Activated CD4-positive, alpha-beta T cell treated with anti-CD3 and anti-CD28 coated beads, Interleukin-2, amount 10 ng/mL, durations not matched to agents 7 days and 5 days (primary cell): ENCODE measurements at regions not wholly inside any gene's neighbourhood (a gene's known extent, or its start where the extent isn't known, plus 50 kb on each side); places are given as distances from the start of the nearest gene placed in this dataset.
"Not testable (repeated sequence)": the region's sequence is repeated elsewhere in the genome, so short reads cannot be mapped to it uniquely, and the experiment has no call there.

Experiments
- CTCF ChIA-PET: fragments of 350-600 bp; sonication (Branson Sonifier 250); formaldehyde crosslinking; loops from one replicate; lab custom pipeline; 2021; ENCODE audit warnings: antibody characterized with exemption; lab: Charles Lee
- POLR2A ChIA-PET: fragments of 350-600 bp; sonication (Branson Sonifier 250); formaldehyde crosslinking; loops from one replicate; lab custom pipeline; 2021; ENCODE audit warnings: antibody characterized with exemption; lab: Charles Lee
- DNase-seq: peaks from one replicate; pipeline ENCODE4 v3.0.0-alpha.2; 2020
- H3K27ac Mint-ChIP-seq: one replicate; pipeline ENCODE4 v1.8.0; 2021; ENCODE audit warnings: mild to moderate bottlenecking, moderate library complexity, mixed read lengths
- H3K27me3 Mint-ChIP-seq: one replicate; pipeline ENCODE4 v1.8.0; 2021; ENCODE audit warnings: mixed read lengths
- H3K36me3 Mint-ChIP-seq: one replicate; pipeline ENCODE4 v1.8.0; 2021; ENCODE audit warnings: low read depth, mixed read lengths
- H3K4me1 Mint-ChIP-seq: one replicate; pipeline ENCODE4 v1.8.0; 2021; ENCODE audit warnings: mixed read lengths
- H3K4me3 Mint-ChIP-seq: one replicate; pipeline ENCODE4 v1.8.0; 2021; ENCODE audit warnings: mild to moderate bottlenecking, moderate library complexity, mixed read lengths
- H3K9me3 Mint-ChIP-seq: one replicate; pipeline ENCODE4 v1.8.0; 2021; ENCODE audit warnings: mixed read lengths

DNA sequence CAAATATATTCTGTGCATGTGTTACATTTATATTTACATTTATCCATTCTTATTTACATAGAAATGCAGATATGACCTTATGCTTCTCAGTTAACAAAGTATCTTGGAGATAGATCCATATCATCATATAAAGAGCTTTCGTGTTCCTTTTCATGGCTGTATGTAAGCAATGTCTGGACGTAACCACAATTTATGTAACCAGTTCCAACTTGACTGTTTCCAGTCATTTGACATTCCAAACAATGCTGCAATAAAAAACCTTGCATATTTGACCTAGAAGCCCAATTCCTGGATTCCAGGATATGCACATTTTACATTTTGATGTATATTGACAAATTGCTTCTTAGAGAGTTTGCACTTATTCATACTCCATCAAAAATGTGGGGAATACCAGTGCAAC, 113.7 kb upstream of the F13A1 start:
- no peak for DNase-seq
- POLR2A ChIA-PET = no interaction called here
- CTCF ChIA-PET = no interaction called here
- Mint-ChIP-seq H3K27ac (no peak overlapping the region), H3K4me1 (no peaks in the 10 kb centered on the region), H3K9me3 (no peaks in the 10 kb centered on the region), H3K36me3 (no peaks in the 10 kb centered on the region), H3K27me3 (peaks cover 20% of the 10 kb centered on the region), H3K4me3 (no peak overlapping the region)

DNA sequence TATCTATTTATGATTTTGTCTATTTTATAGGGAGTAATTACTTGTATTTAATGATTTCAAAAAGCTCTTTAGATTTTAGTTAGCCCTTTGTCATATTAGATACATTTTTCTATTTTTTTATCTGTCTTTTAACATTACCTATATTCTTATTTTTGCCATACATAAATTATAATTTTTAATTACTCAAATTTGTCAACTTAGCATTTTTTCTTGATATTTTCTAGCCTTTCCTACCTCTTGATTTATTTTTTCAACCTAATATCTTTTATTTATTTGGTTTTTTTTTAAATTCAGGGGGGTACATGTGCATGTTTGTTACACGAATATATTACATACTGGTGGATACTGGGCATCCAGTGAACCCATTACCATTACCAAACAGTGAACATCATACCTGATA, 114.3 kb upstream of the F13A1 start:
- Mint-ChIP-seq H3K9me3 (no peaks in the 10 kb centered on the region), H3K27ac (no peak overlapping the region), H3K4me3 (no peak overlapping the region), H3K36me3 (no peaks in the 10 kb centered on the region), H3K27me3 (peaks cover 19% of the 10 kb centered on the region), H3K4me1 (no peaks in the 10 kb centered on the region)
- ChIA-PET POLR2A (no interaction called here), CTCF (no interaction called here)
- DNase-seq = no peak

DNA sequence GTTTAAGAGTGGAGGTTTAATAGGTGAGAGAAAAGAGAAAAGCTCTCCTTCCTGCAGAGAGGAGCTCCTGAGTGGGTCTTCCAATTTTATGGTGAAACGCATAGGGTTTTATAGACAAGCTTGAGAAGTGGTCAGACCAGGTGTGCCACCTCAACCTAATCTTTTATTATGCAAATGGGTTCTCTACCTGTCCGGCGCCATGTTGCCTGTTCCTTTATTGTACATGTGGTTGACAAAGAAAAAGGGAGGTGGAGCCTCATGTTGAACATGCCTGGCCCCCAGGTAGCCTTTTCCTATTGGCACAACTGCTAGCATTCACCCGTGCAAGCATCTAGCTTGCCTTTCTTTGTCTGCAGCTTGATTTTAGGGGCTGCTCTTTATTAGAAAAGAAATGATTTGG, 115.9 kb upstream of the F13A1 start:
- no peaks in the 10 kb centered on the region for H3K9me3 Mint-ChIP-seq
- H3K4me3 Mint-ChIP-seq = no peak overlapping the region
- peaks cover 20% of the 10 kb centered on the region for H3K27me3 Mint-ChIP-seq
- ChIA-PET CTCF (interaction anchor here (0.7 kb wide), 1 partner anchor 18 kb away, joined by 3 read pairs; no protein-coding TSS in a partner anchor), POLR2A (no interaction called here)
- H3K27ac Mint-ChIP-seq = no peak overlapping the region
- no peaks in the 10 kb centered on the region for H3K36me3 Mint-ChIP-seq
- H3K4me1 Mint-ChIP-seq = no peaks in the 10 kb centered on the region
- DNase-seq = no peak

DNA sequence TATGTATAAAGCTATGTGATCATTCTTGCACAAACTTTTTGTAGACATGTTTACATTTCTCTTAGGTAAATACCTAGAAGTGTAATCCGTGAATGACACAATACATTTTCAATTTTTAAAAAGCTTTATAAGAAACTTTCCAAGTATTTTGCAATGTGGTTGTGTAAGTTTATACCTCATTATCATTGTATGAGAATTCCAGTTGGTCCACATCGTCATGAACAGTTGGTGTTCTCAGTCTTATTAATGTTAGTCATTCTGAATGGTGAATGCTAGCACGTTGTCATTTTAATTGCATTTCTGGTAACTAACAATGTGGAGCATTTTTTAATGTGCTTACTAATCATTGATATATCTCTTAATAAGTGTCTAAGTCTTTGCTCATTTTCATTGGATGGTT, 116.5 kb upstream of the F13A1 start:
- no peak for DNase-seq
- H3K27me3 Mint-ChIP-seq = peaks cover 20% of the 10 kb centered on the region
- ChIA-PET CTCF (interaction anchor here (0.7 kb wide), 1 partner anchor 18 kb away, joined by 3 read pairs; no protein-coding TSS in a partner anchor), POLR2A (no interaction called here)
- H3K4me1 Mint-ChIP-seq = no peaks in the 10 kb centered on the region
- H3K9me3 Mint-ChIP-seq = no peaks in the 10 kb centered on the region
- H3K36me3 Mint-ChIP-seq = no peaks in the 10 kb centered on the region
- H3K4me3 Mint-ChIP-seq = no peak overlapping the region
- no peak overlapping the region for H3K27ac Mint-ChIP-seq

DNA sequence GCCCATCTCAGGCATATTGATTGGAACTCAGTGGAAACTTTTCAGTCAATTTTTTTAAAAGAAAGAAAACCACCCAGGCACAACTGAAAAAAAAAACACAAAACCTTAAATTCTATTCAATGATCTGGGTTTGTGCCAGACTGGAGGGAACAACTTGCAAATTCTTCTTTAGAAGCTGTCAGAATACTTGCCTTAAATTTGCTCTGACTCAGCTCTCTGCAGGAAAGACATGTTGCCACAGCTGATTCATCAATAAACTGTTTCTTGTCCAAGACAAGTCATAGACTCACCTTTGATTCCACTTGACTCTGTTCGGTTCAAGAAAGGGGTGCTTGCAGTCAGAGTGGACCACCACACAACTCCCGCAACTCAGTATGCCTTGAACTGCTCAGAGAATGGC, 117.8 kb upstream of the F13A1 start:
- POLR2A ChIA-PET = interaction anchor here (0.6 kb wide), 1 partner anchor 19 kb away, joined by 5 read pairs; no protein-coding TSS in a partner anchor
- Mint-ChIP-seq H3K27ac (no peak overlapping the region), H3K36me3 (no peaks in the 10 kb centered on the region), H3K9me3 (no peaks in the 10 kb centered on the region), H3K4me1 (no peaks in the 10 kb centered on the region), H3K4me3 (no peak overlapping the region), H3K27me3 (peaks cover 13% of the 10 kb centered on the region)
- CTCF ChIA-PET = interaction anchor here (0.6 to 1.2 kb wide), 2 partner anchors 31 to 131 kb away, joined by 3 to 5 read pairs; no protein-coding TSS in a partner anchor
- DNase-seq = no peak

DNA sequence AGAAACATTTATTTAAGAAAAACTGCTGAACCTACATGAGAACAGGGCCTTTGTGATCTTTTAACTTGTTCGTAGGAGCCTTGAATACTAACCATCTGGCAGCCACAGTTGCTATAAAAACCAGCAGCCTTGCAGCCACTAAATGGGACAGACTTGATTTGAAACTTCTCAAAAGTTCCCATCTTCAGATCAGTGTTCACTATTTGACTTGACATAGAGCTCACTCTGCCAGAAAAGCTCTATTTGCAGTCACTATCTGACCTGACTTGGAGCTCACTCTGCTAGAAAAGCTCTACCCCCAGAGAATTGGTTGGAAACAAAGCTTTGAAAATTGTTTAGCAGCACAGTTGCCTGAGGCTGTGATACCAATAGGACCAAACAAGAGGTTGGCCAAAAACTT, 119.3 kb upstream of the F13A1 start:
- no peaks in the 10 kb centered on the region for H3K4me1 Mint-ChIP-seq
- no peak overlapping the region for H3K27ac Mint-ChIP-seq
- H3K4me3 Mint-ChIP-seq = no peak overlapping the region
- H3K9me3 Mint-ChIP-seq = no peaks in the 10 kb centered on the region
- ChIA-PET POLR2A (interaction anchor here (0.6 kb wide), 1 partner anchor 403 kb away, joined by 3 read pairs; no protein-coding TSS in a partner anchor), CTCF (interaction anchor here (1.2 kb wide), 1 partner anchor 30 kb away, joined by 3 read pairs; no protein-coding TSS in a partner anchor)
- DNase-seq = no peak
- peaks cover 14% of the 10 kb centered on the region for H3K27me3 Mint-ChIP-seq
- H3K36me3 Mint-ChIP-seq = no peaks in the 10 kb centered on the region

DNA sequence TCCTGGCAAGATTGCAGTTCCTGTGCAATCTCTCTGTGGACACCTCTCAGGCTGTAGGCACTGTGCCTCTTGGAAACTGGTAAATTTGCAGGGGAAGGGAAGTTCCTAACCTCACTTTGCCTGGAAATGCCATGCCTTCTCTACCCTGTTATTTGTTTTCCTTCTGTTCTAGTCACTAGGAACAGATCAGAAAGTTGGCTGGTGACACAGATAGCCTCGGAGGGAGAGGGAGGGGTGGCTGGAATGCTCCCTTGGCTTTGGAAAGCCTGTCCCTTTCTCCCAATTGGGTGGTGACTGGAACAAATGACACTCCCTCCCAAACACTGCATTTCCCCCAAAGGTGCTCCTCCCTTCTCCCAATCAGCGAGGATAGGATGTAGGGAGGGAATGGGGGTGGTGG, 131.5 kb upstream of the F13A1 start:
- Mint-ChIP-seq H3K27ac (no peak overlapping the region), H3K9me3 (no peaks in the 10 kb centered on the region), H3K36me3 (no peaks in the 10 kb centered on the region), H3K4me3 (no peak overlapping the region), H3K4me1 (no peaks in the 10 kb centered on the region), H3K27me3 (peaks cover 10% of the 10 kb centered on the region)
- POLR2A ChIA-PET = no interaction called here
- CTCF ChIA-PET = no interaction called here
- DNase-seq = no peak

DNA sequence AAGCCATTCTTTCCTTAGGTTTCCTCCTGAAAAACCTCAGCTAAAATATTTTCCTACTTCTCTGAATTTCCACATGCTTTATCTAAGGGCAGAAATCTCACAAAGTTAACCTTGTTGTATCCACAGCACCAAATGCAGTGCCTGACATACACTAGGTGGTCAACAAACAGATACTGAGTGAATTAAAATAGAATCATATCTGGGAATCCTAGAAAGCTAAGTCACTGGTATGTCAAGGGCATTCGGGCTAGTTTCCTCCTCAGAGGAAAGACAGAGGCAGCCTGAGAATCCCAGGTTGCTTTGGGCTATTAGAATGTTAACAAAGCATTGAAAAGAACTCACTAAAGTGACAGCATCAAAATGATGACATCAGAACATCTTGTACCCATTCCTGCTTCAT, 132.7 kb upstream of the F13A1 start:
- DNase-seq = no peak
- H3K9me3 Mint-ChIP-seq = no peaks in the 10 kb centered on the region
- no peak overlapping the region for H3K4me3 Mint-ChIP-seq
- ChIA-PET CTCF (no interaction called here), POLR2A (no interaction called here)
- H3K27me3 Mint-ChIP-seq = peaks cover 12% of the 10 kb centered on the region
- no peaks in the 10 kb centered on the region for H3K36me3 Mint-ChIP-seq
- H3K4me1 Mint-ChIP-seq = no peaks in the 10 kb centered on the region
- H3K27ac Mint-ChIP-seq = no peak overlapping the region

DNA sequence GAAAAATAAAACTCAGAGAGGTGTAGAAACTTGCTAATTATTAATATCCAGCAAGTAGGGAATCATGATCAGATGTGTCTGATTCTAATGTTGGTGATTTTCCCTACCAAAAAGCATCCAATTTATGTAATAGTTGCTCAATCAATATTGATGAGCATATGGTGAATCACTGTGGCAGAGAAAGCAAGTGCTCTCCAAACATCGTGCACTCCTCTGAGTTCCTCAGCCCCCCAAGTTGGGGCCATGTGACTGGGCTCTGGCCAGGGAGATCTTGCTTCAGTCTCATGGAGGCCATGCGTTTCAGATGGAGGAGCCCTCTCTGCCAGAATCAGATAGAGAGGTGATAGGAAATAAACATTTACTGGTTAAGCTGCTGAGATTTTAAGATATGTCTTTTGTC, 133.2 kb upstream of the LY86 start:
- CTCF ChIA-PET = interaction anchor here (0.9 kb wide), 1 partner anchor 19 kb away, joined by 3 read pairs; no protein-coding TSS in a partner anchor
- POLR2A ChIA-PET = no interaction called here
- no peak for DNase-seq
- no peak overlapping the region for H3K4me3 Mint-ChIP-seq
- no peak overlapping the region for H3K27ac Mint-ChIP-seq
- no peaks in the 10 kb centered on the region for H3K36me3 Mint-ChIP-seq
- H3K27me3 Mint-ChIP-seq = peaks cover 18% of the 10 kb centered on the region
- no peaks in the 10 kb centered on the region for H3K4me1 Mint-ChIP-seq
- peaks cover 2% of the 10 kb centered on the region for H3K9me3 Mint-ChIP-seq

DNA sequence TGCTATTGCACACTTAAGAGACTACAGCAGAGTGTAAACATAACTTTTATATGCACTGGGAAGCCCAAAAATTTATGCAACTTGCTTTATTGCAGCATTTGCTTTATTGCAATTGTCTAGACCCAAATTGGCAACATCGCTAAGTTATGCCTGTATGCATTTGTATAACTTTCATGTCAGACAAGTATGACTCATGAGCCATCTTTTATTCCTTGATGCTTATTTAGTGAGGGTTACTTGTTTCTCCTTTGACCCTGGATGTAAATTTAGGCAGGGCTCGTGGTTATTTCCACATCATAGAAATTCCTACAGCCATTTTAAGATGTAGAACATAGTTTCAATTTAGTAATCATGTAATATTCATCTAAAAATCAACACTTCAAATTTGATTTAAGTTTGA, 130.3 kb upstream of the LY86 start:
- H3K4me1 Mint-ChIP-seq = no peaks in the 10 kb centered on the region
- H3K27ac Mint-ChIP-seq = no peak overlapping the region
- peaks cover 25% of the 10 kb centered on the region for H3K27me3 Mint-ChIP-seq
- peaks cover 2% of the 10 kb centered on the region for H3K9me3 Mint-ChIP-seq
- H3K36me3 Mint-ChIP-seq = no peaks in the 10 kb centered on the region
- CTCF ChIA-PET = no interaction called here
- no peak overlapping the region for H3K4me3 Mint-ChIP-seq
- POLR2A ChIA-PET = no interaction called here
- DNase-seq = no peak

DNA sequence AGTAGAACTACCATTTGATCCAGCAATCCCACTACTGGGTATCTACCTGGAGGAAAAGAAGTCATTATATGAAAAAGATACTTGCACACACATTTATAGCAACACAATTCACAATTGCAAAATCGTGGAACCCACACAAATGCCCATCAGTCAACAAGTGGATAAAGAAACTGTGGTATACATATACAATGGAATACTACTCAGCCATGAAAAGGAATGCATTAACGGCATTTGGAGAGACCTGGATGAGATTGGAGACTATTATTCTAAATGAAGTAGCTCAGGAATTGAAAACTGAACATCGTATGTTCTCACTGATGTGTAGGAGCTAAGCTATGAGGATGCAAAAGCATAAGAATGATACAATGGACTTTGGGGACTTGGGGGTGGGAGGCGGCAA, 128.6 kb upstream of the LY86 start:
- H3K4me3 Mint-ChIP-seq, H3K36me3 Mint-ChIP-seq, H3K9me3 Mint-ChIP-seq, H3K4me1 Mint-ChIP-seq, DNase-seq, POLR2A ChIA-PET, H3K27ac Mint-ChIP-seq: not testable (repeated sequence)
- H3K27me3 Mint-ChIP-seq = peaks cover 34% of the 10 kb centered on the region
- CTCF ChIA-PET = interaction anchor here (1.0 kb wide), 1 partner anchor 20 kb away, joined by 3 read pairs; no protein-coding TSS in a partner anchor

DNA sequence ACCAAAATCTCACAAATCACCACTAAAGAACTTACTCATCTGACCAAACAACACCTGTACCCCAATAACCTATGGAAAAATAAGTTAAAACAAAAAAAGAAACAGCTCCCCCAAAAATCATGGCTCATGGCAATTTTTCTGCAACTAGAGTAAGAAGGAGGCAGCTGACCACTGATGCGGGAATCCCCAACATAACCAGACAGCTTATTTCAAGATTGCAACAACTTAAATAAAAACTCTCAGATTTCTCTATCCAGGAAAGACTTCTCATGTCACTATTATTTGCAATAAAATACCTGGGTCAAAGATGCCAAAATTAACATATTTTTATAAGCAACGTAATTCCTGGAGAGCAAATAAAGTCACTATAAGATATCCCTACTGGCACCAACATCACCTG, 128.1 kb upstream of the LY86 start:
- ChIA-PET CTCF (no interaction called here), POLR2A (no interaction called here)

DNA sequence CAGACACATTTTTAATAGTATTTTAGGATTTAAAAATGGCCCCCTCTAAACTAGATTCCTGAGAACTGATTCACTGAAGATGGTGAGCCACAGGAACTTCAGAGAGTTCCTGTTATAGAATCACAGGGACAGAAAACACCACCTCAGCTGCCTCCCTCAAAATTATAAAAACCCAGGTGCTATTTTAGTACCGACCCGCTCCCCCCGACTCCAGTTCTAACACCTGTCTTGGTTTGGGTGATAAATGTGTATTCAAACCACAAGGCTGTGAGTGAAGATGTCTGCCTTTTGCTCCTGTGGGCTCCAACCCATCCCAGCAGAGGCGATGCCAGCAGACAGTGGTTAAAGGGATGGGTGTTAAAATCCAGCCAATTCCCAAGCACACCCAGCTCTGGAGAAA, 127.4 kb upstream of the LY86 start:
- Mint-ChIP-seq H3K27ac (no peak overlapping the region), H3K4me3 (no peak overlapping the region), H3K4me1 (no peaks in the 10 kb centered on the region), H3K27me3 (peaks cover 37% of the 10 kb centered on the region), H3K9me3 (peaks cover 2% of the 10 kb centered on the region), H3K36me3 (no peaks in the 10 kb centered on the region)
- DNase-seq = no peak
- ChIA-PET POLR2A (no interaction called here), CTCF (interaction anchor here (0.5 kb wide), 1 partner anchor 1774 kb away, joined by 3 read pairs; no protein-coding TSS in a partner anchor)

More for the DNA sequence above, 128.1 kb upstream of the LY86 start:
- no peak overlapping the region for H3K27ac Mint-ChIP-seq
- DNase-seq = no peak
- H3K4me1 Mint-ChIP-seq = no peaks in the 10 kb centered on the region
- H3K36me3 Mint-ChIP-seq = no peaks in the 10 kb centered on the region
- no peak overlapping the region for H3K4me3 Mint-ChIP-seq
- H3K27me3 Mint-ChIP-seq = peaks cover 37% of the 10 kb centered on the region
- peaks cover 2% of the 10 kb centered on the region for H3K9me3 Mint-ChIP-seq
